ENCODE measurements at regions not wholly inside any gene's neighbourhood (a gene's known extent, or its start where the extent isn't known, plus 50 kb on each side); places are given as distances from the start of the nearest gene placed in this dataset.

GRCh38 chr18:70429847-70430500, 141.1 kb downstream of the SOCS6 start:
- no peak overlapping the region for H3K27ac ChIP-seq
- no peaks in the 10 kb centered on the region for H3K36me3 ChIP-seq
- DNase-seq = no peak
- intact Hi-C loops (cut with DNase I; ENCODE audit: low total_unique reads) = no loop called here
- no peak overlapping the region for H3K4me3 ChIP-seq
- no peaks in the 10 kb centered on the region for H3K9me3 ChIP-seq
- no peaks in the 10 kb centered on the region for H3K4me1 ChIP-seq
- no peaks in the 10 kb centered on the region for H3K27me3 ChIP-seq
- no peak for TF ChIP-seq CTCF (IDR thresholded peaks at IDR 0.05)

GRCh38 chr18:70428439-70428838, 139.6 kb downstream of the SOCS6 start:
- H3K27me3 ChIP-seq = no peaks in the 10 kb centered on the region
- no peak for TF ChIP-seq CTCF (IDR thresholded peaks at IDR 0.05)
- no peaks in the 10 kb centered on the region for H3K36me3 ChIP-seq
- intact Hi-C loops (cut with DNase I; ENCODE audit: low total_unique reads) = no loop called here
- no peaks in the 10 kb centered on the region for H3K9me3 ChIP-seq
- H3K4me1 ChIP-seq = peaks cover 0 to 8% (median 0%) of the 10 kb centered on the region in 4 donors
- H3K27ac ChIP-seq = no peak overlapping the region
- H3K4me3 ChIP-seq = no peak overlapping the region
- DNase-seq = no peak

GRCh38 chr18:70426818-70427217, 138.0 kb downstream of the SOCS6 start:
- Histone ChIP-seq H3K27me3 (no peaks in the 10 kb centered on the region), H3K27ac (no peak overlapping the region), H3K9me3 (no peaks in the 10 kb centered on the region), H3K36me3 (no peaks in the 10 kb centered on the region), H3K4me3 (no peak overlapping the region), H3K4me1 (peaks cover 0 to 20% (median 6%) of the 10 kb centered on the region in 4 donors)
- no peak for DNase-seq
- intact Hi-C loops (cut with DNase I; ENCODE audit: low total_unique reads) = no loop called here
- TF ChIP-seq CTCF (IDR thresholded peaks at IDR 0.05) = no peak

GRCh38 chr18:70425236-70425635, 136.4 kb downstream of the SOCS6 start:
- DNase-seq = no peak
- no peak overlapping the region for H3K27ac ChIP-seq
- no peaks in the 10 kb centered on the region for H3K27me3 ChIP-seq
- no peak overlapping the region for H3K4me3 ChIP-seq
- no peaks in the 10 kb centered on the region for H3K36me3 ChIP-seq
- no peaks in the 10 kb centered on the region for H3K9me3 ChIP-seq
- H3K4me1 ChIP-seq = peaks cover 0 to 29% (median 15%) of the 10 kb centered on the region in 4 donors
- no peak for TF ChIP-seq CTCF (IDR thresholded peaks at IDR 0.05)
- intact Hi-C loops (cut with DNase I; ENCODE audit: low total_unique reads) = no loop called here

GRCh38 chr18:70423988-70424387, 135.1 kb downstream of the SOCS6 start:
- intact Hi-C loops (cut with DNase I; ENCODE audit: low total_unique reads) = no loop called here
- Histone ChIP-seq H3K27me3 (no peaks in the 10 kb centered on the region), H3K36me3 (no peaks in the 10 kb centered on the region), H3K4me1 (peaks cover 0 to 29% (median 15%) of the 10 kb centered on the region in 4 donors), H3K27ac (no peak overlapping the region), H3K4me3 (no peak overlapping the region), H3K9me3 (no peaks in the 10 kb centered on the region)
- no peak for DNase-seq
- no peak for TF ChIP-seq CTCF (IDR thresholded peaks at IDR 0.05)

GRCh38 chr18:70423120-70423519, 134.3 kb downstream of the SOCS6 start:
- TF ChIP-seq CTCF (IDR thresholded peaks at IDR 0.05) = no peak
- H3K4me1 ChIP-seq = peaks cover 0 to 29% (median 15%) of the 10 kb centered on the region in 4 donors
- DNase-seq = no peak
- intact Hi-C loops (cut with DNase I; ENCODE audit: low total_unique reads) = no loop called here
- no peak overlapping the region for H3K27ac ChIP-seq
- no peaks in the 10 kb centered on the region for H3K9me3 ChIP-seq
- no peaks in the 10 kb centered on the region for H3K36me3 ChIP-seq
- H3K4me3 ChIP-seq = no peak overlapping the region
- no peaks in the 10 kb centered on the region for H3K27me3 ChIP-seq

All from tibial artery (tissue), 4 donors.